Right atrium auricular region (tissue), 2 donors: ENCODE measurements at regions not wholly inside any gene's neighbourhood (a gene's known extent, or its start where the extent isn't known, plus 50 kb on each side); places are given as distances from the start of the nearest gene placed in this dataset.
"Not testable (repeated sequence)": the region's sequence is repeated elsewhere in the genome, so short reads cannot be mapped to it uniquely, and the experiment has no call there.

Experiments
- DNase-seq: peaks from one replicate; pipeline ENCODE4 v3.0.0-alpha.2; 2019; ENCODE audit warnings: low spot score
- H3K27ac ChIP-seq, 2 donors: fragments of 200-600 bp; sonication (generic); 1 replicate in 1 of 2; 2 replicates in 1 of 2; pipeline ENCODE4 v1.5.1; 2016 to 2019
- H3K27me3 ChIP-seq, 2 donors: fragments of 200-600 bp; sonication (generic); one replicate each; pipeline versions ENCODE4 v1.5.1 to v1.6.0; 2017 to 2019
- H3K36me3 ChIP-seq: fragments of 200-600 bp; sonication (generic); one replicate; pipeline ENCODE4 v1.5.1; 2016
- H3K4me1 ChIP-seq, 2 donors: fragments of 200-600 bp; sonication (generic); one replicate each; pipeline versions ENCODE4 v1.5.1 to v1.6.0; 2017 to 2019
- H3K4me3 ChIP-seq, 2 donors: fragments of 200-600 bp; sonication (generic); 1 replicate in 1 of 2; 2 replicates in 1 of 2; pipeline ENCODE4 v1.5.1; 2017 to 2019; ENCODE audit warnings: mild to moderate bottlenecking in 1 of 2, moderate library complexity in 1 of 2
- H3K9me3 ChIP-seq, 2 donors: fragments of 200-600 bp; sonication (generic); one replicate each; pipeline ENCODE4 v1.5.1; 2019
- TF ChIP-seq, protein P1 (sequence below), 2 donors: fragments of 200-600 bp; sonication (generic); IDR thresholded peaks; one replicate each; pipeline ENCODE4 v1.5.1; 2019; ENCODE audit warnings: antibody characterized with exemption in 2 of 2

DNA sequence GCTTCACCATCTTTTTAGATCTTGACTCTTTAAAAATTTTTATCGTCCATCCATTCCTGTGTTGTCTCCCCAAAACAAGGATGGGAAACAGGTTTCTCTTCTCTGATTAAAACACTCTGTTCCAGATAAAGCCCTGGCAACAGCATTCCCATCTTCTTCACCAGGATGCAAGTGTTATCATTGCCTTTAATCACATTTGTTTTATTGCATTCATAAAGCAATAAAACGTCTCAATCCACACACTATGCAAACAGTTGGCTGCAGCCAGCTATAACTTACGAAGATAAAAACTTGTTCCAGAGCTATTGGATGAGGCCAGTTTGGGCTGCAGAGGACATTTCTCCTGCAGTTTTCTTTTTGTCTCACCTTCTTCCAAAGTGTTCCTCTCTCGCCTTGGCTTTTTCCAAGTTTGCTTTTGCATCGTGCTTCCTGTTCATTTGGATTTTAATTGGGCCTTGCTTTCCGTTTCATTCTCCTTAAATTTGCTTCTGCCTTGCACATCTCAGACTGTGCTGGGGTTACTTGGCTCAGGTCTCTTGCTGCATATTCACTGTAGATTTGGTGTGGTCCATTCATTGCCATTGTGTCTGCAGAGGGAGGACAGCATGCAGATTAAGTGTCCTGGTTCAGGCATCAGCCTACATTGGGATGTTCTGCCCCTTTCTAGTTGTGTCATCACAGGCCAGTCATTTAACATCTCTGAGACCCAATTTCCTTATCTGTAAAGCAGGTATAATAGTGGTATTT lies 136.5 kb upstream of the LIFR start:
- H3K4me3 ChIP-seq, result no peak overlapping the region
- DNase-seq, result no peak
- no peaks in the 10 kb centered on the region for H3K27me3 ChIP-seq
- no peak overlapping the region for H3K27ac ChIP-seq
- no peaks in the 10 kb centered on the region for H3K36me3 ChIP-seq
- H3K4me1 ChIP-seq, result no peaks in the 10 kb centered on the region
- TF ChIP-seq, protein P1, sequence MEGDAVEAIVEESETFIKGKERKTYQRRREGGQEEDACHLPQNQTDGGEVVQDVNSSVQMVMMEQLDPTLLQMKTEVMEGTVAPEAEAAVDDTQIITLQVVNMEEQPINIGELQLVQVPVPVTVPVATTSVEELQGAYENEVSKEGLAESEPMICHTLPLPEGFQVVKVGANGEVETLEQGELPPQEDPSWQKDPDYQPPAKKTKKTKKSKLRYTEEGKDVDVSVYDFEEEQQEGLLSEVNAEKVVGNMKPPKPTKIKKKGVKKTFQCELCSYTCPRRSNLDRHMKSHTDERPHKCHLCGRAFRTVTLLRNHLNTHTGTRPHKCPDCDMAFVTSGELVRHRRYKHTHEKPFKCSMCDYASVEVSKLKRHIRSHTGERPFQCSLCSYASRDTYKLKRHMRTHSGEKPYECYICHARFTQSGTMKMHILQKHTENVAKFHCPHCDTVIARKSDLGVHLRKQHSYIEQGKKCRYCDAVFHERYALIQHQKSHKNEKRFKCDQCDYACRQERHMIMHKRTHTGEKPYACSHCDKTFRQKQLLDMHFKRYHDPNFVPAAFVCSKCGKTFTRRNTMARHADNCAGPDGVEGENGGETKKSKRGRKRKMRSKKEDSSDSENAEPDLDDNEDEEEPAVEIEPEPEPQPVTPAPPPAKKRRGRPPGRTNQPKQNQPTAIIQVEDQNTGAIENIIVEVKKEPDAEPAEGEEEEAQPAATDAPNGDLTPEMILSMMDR (IDR thresholded peaks at IDR 0.05), result no peak
- no peaks in the 10 kb centered on the region for H3K9me3 ChIP-seq

GRCh38 chr5:38695021-38695958 lies 138.8 kb upstream of the LIFR start:
- no peaks in the 10 kb centered on the region for H3K4me1 ChIP-seq
- no peak for DNase-seq
- TF ChIP-seq, protein P1 (IDR thresholded peaks at IDR 0.05), result no peak
- no peak overlapping the region for H3K4me3 ChIP-seq
- H3K36me3 ChIP-seq, result no peaks in the 10 kb centered on the region
- H3K27me3 ChIP-seq, result no peaks in the 10 kb centered on the region
- no peaks in the 10 kb centered on the region for H3K9me3 ChIP-seq
- no peak overlapping the region for H3K27ac ChIP-seq

- Histone ChIP-seq H3K4me3 (no peak overlapping the region), H3K27ac (no peak overlapping the region), H3K36me3 (no peaks in the 10 kb centered on the region), H3K4me1 (no peaks in the 10 kb centered on the region), H3K27me3 (no peaks in the 10 kb centered on the region), H3K9me3 (no peaks in the 10 kb centered on the region)
- TF ChIP-seq, protein P1 (IDR thresholded peaks at IDR 0.05), result no peak
- DNase-seq, result no peak
These were observed 140.6 kb upstream of the LIFR start for GRCh38 chr5:38697013-38697412.

DNA sequence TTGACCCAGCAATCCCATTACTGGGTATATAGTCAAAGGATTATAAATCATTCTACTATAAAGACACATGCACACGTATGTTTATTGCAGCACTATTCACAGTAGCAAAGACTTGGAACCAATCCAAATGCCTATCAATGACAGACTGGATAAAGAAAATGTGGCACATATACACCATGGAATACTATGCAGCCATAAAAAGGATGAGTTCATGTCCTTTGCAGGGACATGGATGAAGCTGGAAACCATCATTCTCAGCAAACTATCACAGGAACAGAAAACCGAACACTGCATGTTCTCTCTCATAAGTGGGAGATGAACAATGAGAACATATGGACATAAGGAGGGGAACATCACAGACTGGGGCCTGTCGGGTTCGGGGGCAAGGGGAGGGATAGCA lies 140.3 kb upstream of the OSMR start:
- not testable (repeated sequence) for H3K36me3 ChIP-seq, H3K4me3 ChIP-seq, H3K9me3 ChIP-seq, H3K27ac ChIP-seq, DNase-seq, H3K27me3 ChIP-seq
- peaks cover 0 to 14% of the 10 kb centered on the region in 2 donors for H3K4me1 ChIP-seq

- Histone ChIP-seq H3K4me1 (peaks cover 0 to 14% of the 10 kb centered on the region in 2 donors), H3K27me3 (no peaks in the 10 kb centered on the region), H3K9me3 (no peaks in the 10 kb centered on the region), H3K36me3 (no peaks in the 10 kb centered on the region), H3K4me3 (no peak overlapping the region), H3K27ac (no peak overlapping the region)
- DNase-seq, result no peak
- TF ChIP-seq, protein P1 (IDR thresholded peaks at IDR 0.05), result no peak
These were observed 139.4 kb upstream of the OSMR start for GRCh38 chr5:38706376-38706775.
